ENCODE measurements at regions not wholly inside any gene's neighbourhood (a gene's known extent, or its start where the extent isn't known, plus 50 kb on each side); places are given as distances from the start of the nearest gene placed in this dataset.

- intact Hi-C loops (cut with DNase I): no loop called here
- Histone ChIP-seq H3K27ac (no peak overlapping the region), H3K4me1 (no peaks in the 10 kb centered on the region), H3K36me3 (no peaks in the 10 kb centered on the region), H3K27me3 (ENCODE audit: low read depth) (no peaks in the 10 kb centered on the region), H3K9me3 (no peaks in the 10 kb centered on the region), H3K4me3 (no peak overlapping the region)
- ATAC-seq: no peak
- no peak for TF ChIP-seq CTCF (IDR thresholded peaks at IDR 0.05)
- DNase-seq: no peak
These were observed 378.4 kb upstream of the IRX4 start for GRCh38 chr5:2261004-2261703.

- DNase-seq (no peak), ATAC-seq (no peak)
- H3K27me3 ChIP-seq (ENCODE audit: low read depth): no peaks in the 10 kb centered on the region
- no peak for TF ChIP-seq CTCF (IDR thresholded peaks at IDR 0.05)
- intact Hi-C loops (cut with DNase I): no loop called here
- no peaks in the 10 kb centered on the region for H3K4me1 ChIP-seq
- H3K36me3 ChIP-seq: no peaks in the 10 kb centered on the region
- no peak overlapping the region for H3K4me3 ChIP-seq
- H3K9me3 ChIP-seq: no peaks in the 10 kb centered on the region
- H3K27ac ChIP-seq: no peak overlapping the region
These were observed 377.7 kb upstream of the IRX4 start for GRCh38 chr5:2260211-2261003.

GRCh38 chr5:2259494-2260107, 376.9 kb upstream of the IRX4 start:
- Histone ChIP-seq H3K27me3 (ENCODE audit: low read depth) (no peaks in the 10 kb centered on the region), H3K27ac (no peak overlapping the region), H3K36me3 (no peaks in the 10 kb centered on the region), H3K4me3 (no peak overlapping the region), H3K4me1 (no peaks in the 10 kb centered on the region), H3K9me3 (no peaks in the 10 kb centered on the region)
- TF ChIP-seq CTCF (IDR thresholded peaks at IDR 0.05): no peak
- ATAC-seq: no peak
- intact Hi-C loops (cut with DNase I): no loop called here
- no peak for DNase-seq

- no peak for ATAC-seq
- TF ChIP-seq CTCF (IDR thresholded peaks at IDR 0.05): no peak
- Histone ChIP-seq H3K4me1 (no peaks in the 10 kb centered on the region), H3K4me3 (no peak overlapping the region), H3K27me3 (ENCODE audit: low read depth) (no peaks in the 10 kb centered on the region), H3K36me3 (no peaks in the 10 kb centered on the region), H3K27ac (no peak overlapping the region), H3K9me3 (no peaks in the 10 kb centered on the region)
- intact Hi-C loops (cut with DNase I): no loop called here
- DNase-seq: no peak
These were observed 376.1 kb upstream of the IRX4 start for GRCh38 chr5:2258861-2259260.

GRCh38 chr5:2257326-2258244, 374.9 kb upstream of the IRX4 start:
- H3K4me3 ChIP-seq: no peak overlapping the region
- no peak overlapping the region for H3K27ac ChIP-seq
- no peaks in the 10 kb centered on the region for H3K36me3 ChIP-seq
- no peaks in the 10 kb centered on the region for H3K27me3 ChIP-seq (ENCODE audit: low read depth)
- H3K9me3 ChIP-seq: no peaks in the 10 kb centered on the region
- TF ChIP-seq CTCF (IDR thresholded peaks at IDR 0.05): no peak
- intact Hi-C loops (cut with DNase I): no loop called here
- ATAC-seq: no peak
- no peak for DNase-seq
- H3K4me1 ChIP-seq: no peaks in the 10 kb centered on the region

All from lower lobe of right lung (tissue), 2 donors.